A549 (cell line): ENCODE measurements at regions not wholly inside any gene's neighbourhood (a gene's known extent, or its start where the extent isn't known, plus 50 kb on each side); places are given as distances from the start of the nearest gene placed in this dataset.

Experiments
- CBX2 ChIP-seq: fragments of 200-600 bp; sonication (generic); IDR thresholded peaks from 2 replicates; pipeline ENCODE4 v1.6.1; 2016; ENCODE audit warnings: low read depth, mild to moderate bottlenecking, borderline replicate concordance
- CTCF ChIP-seq: fragments of >200 bp; sonication (Bioruptor Twin); formaldehyde crosslinking; IDR thresholded peaks from 3 replicates; pipeline ENCODE4 v1.5.1; 2016
- E2F6 ChIP-seq: IDR thresholded peaks from 2 replicates; pipeline ENCODE4 v1.6.1; 2012; ENCODE audit warnings: low read depth, borderline replicate concordance
- EP300 ChIP-seq, 2 experiments: fragments of >200 bp; sonication (Bioruptor Twin); formaldehyde crosslinking; IDR thresholded peaks; 2 replicates in 1 of 2; 3 replicates in 1 of 2; pipeline ENCODE4 v1.6.1; 2016 to 2017
- MAX ChIP-seq: IDR thresholded peaks from 2 replicates; pipeline ENCODE4 v1.6.1; 2012
- NR3C1 ChIP-seq: fragments of >200 bp; sonication (Bioruptor Twin); formaldehyde crosslinking; IDR thresholded peaks from 3 replicates; pipeline ENCODE4 v1.6.1; 2017
- POLR2A ChIP-seq: IDR thresholded peaks from 2 replicates; pipeline ENCODE4 v1.6.1; 2012; ENCODE audit warnings: mild to moderate bottlenecking, low read length
- RAD21 ChIP-seq, 2 experiments: fragments of >200 bp in 1 of 2; sonication (Bioruptor Twin) in 1 of 2; formaldehyde crosslinking in 1 of 2; IDR thresholded peaks in 1 of 2; conservative IDR thresholded peaks in 1 of 2; 2 replicates in 1 of 2; 3 replicates in 1 of 2; pipeline ENCODE4 v1.6.1; 2012 to 2018; ENCODE audit warnings: inconsistent platforms in 1 of 2
- RNF2 ChIP-seq: fragments of 200-600 bp; sonication (generic); IDR thresholded peaks from 2 replicates; pipeline ENCODE4 v1.6.1; 2016; ENCODE audit warnings: low read depth, mild to moderate bottlenecking, antibody characterized with exemption, moderate library complexity, borderline replicate concordance
- USF2 ChIP-seq: fragments of 450-650 bp; IDR thresholded peaks from 2 replicates; pipeline ENCODE4 v1.6.1; 2014; ENCODE audit warnings: antibody characterized with exemption
- TF ChIP-seq, protein P1 (sequence below): fragments of 250-450 bp; sonication (Bioruptor Pico); IDR thresholded peaks from 2 replicates; pipeline ENCODE4 v1.5.0; 2021; ENCODE audit warnings: mild to moderate bottlenecking, moderate library complexity, borderline replicate concordance
- TF ChIP-seq, protein P2 (sequence below): fragments of 200-600 bp; sonication (generic); IDR thresholded peaks from 2 replicates; pipeline ENCODE4 v1.6.1; 2016; ENCODE audit warnings: antibody characterized with exemption, mild to moderate bottlenecking, moderate library complexity
- TF ChIP-seq, protein P3 (sequence below): fragments of >200 bp; sonication (Bioruptor Twin); formaldehyde crosslinking; IDR thresholded peaks from 2 replicates; pipeline ENCODE4 v1.6.1; 2016

DNA sequence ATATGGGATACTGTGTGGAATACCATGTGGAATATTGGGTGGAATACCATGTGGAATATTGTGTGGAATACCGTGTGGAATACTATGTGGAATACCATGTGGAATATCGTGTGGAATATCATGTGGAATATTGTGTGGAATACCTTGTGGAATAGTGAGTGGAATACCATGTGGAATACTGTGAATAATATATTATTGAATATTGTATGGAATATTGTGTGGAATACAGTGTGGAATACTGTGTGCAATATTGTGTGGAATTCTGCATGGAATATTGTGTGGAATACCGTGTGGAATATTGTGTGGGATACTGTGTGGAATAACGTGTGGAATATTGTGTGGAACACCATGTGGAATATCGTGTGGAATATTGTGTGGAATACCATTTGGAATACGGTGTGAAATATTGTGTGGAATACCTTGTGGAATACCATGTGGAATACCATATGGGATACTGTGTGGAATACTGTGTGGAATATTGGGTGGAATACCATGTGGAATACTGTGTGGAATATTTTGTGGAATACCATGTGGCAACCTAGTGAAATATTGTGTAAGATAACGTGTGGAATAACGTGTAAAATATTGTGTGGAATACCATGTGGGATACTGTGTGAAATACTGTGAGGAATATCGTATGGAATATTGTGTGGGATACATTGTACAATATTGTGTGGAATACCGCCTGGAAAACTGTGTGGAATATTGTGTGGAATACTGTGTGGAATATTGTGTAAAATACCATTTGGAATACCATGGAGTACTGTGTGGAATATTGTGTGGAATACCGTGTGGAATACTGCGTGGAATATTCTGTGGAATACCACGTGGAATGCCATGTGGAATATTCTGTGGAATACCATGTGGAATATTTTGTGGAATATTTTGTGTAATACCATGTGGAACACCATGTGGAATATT lies 133.9 kb upstream of the CHST15 start:
- TF ChIP-seq, protein P1, sequence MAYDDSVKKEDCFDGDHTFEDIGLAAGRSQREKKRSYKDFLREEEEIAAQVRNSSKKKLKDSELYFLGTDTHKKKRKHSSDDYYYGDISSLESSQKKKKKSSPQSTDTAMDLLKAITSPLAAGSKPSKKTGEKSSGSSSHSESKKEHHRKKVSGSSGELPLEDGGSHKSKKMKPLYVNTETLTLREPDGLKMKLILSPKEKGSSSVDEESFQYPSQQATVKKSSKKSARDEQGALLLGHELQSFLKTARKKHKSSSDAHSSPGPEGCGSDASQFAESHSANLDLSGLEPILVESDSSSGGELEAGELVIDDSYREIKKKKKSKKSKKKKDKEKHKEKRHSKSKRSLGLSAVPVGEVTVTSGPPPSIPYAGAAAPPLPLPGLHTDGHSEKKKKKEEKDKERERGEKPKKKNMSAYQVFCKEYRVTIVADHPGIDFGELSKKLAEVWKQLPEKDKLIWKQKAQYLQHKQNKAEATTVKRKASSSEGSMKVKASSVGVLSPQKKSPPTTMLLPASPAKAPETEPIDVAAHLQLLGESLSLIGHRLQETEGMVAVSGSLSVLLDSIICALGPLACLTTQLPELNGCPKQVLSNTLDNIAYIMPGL (CRISPR knock-in tag): no peak
- TF ChIP-seq CBX2 (no peak), POLR2A (no peak), CTCF (no peak), E2F6 (no peak), RNF2 (no peak), MAX (no peak), USF2 (no peak), RAD21 (conservative IDR thresholded peaks at IDR 0.05 in 1 of 2, IDR thresholded peaks at IDR 0.05 in 1 of 2) (no peak), NR3C1 (no peak), EP300 (IDR thresholded peaks at IDR 0.05) (no peak)
- TF ChIP-seq, protein P2, sequence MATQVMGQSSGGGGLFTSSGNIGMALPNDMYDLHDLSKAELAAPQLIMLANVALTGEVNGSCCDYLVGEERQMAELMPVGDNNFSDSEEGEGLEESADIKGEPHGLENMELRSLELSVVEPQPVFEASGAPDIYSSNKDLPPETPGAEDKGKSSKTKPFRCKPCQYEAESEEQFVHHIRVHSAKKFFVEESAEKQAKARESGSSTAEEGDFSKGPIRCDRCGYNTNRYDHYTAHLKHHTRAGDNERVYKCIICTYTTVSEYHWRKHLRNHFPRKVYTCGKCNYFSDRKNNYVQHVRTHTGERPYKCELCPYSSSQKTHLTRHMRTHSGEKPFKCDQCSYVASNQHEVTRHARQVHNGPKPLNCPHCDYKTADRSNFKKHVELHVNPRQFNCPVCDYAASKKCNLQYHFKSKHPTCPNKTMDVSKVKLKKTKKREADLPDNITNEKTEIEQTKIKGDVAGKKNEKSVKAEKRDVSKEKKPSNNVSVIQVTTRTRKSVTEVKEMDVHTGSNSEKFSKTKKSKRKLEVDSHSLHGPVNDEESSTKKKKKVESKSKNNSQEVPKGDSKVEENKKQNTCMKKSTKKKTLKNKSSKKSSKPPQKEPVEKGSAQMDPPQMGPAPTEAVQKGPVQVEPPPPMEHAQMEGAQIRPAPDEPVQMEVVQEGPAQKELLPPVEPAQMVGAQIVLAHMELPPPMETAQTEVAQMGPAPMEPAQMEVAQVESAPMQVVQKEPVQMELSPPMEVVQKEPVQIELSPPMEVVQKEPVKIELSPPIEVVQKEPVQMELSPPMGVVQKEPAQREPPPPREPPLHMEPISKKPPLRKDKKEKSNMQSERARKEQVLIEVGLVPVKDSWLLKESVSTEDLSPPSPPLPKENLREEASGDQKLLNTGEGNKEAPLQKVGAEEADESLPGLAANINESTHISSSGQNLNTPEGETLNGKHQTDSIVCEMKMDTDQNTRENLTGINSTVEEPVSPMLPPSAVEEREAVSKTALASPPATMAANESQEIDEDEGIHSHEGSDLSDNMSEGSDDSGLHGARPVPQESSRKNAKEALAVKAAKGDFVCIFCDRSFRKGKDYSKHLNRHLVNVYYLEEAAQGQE: no peak
- TF ChIP-seq, protein P3, sequence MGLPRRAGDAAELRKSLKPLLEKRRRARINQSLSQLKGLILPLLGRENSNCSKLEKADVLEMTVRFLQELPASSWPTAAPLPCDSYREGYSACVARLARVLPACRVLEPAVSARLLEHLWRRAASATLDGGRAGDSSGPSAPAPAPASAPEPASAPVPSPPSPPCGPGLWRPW: no peak
